ENCODE measurements at regions not wholly inside any gene's neighbourhood (a gene's known extent, or its start where the extent isn't known, plus 50 kb on each side); places are given as distances from the start of the nearest gene placed in this dataset.

- TF ChIP-seq EZH2phosphoT487 (conservative IDR thresholded peaks at IDR 0.05; ENCODE audit: low read length): no peak
- TF ChIP-seq CTCF (IDR thresholded peaks at IDR 0.05; ENCODE audit: insufficient read depth, low read length, poor library complexity, severe bottlenecking): no peak
Measured at GRCh38 chr4:157558016-157558415, 337.5 kb downstream of the GRIA2 start.

Measured in SU-DHL-6 (cell line).